HepG2 (cell line): ENCODE measurements at regions not wholly inside any gene's neighbourhood (a gene's known extent, or its start where the extent isn't known, plus 50 kb on each side); places are given as distances from the start of the nearest gene placed in this dataset.

Source experiments
- CTCF ChIP-seq: sonication (generic); formaldehyde crosslinking; IDR thresholded peaks from 2 replicates; pipeline ENCODE4 v1.5.0; 2020; ENCODE audit warnings: mild to moderate bottlenecking, missing genetic modification reagents, moderate library complexity
- ESRRA ChIP-seq: sonication (generic); formaldehyde crosslinking; IDR thresholded peaks from 2 replicates; pipeline ENCODE4 v1.5.1; 2020; ENCODE audit warnings: mild to moderate bottlenecking, low read depth, missing genetic modification reagents
- KDM1A ChIP-seq: IDR thresholded peaks from 2 replicates; pipeline ENCODE4 v1.6.1; 2016; ENCODE audit warnings: missing compliant biosample characterization
- KDM4B ChIP-seq: sonication (generic); formaldehyde crosslinking; IDR thresholded peaks from 2 replicates; pipeline ENCODE4 v1.4.0; 2020; ENCODE audit warnings: missing genetic modification reagents
- MEIS1 ChIP-seq: sonication (generic); formaldehyde crosslinking; IDR thresholded peaks from 2 replicates; pipeline ENCODE4 v1.9.0; 2021; ENCODE audit warnings: mild to moderate bottlenecking, missing genetic modification reagents, moderate library complexity, borderline replicate concordance
- MXD1 ChIP-seq: sonication (generic); formaldehyde crosslinking; IDR thresholded peaks from 2 replicates; pipeline ENCODE4 v1.4.0; 2020; ENCODE audit warnings: mild to moderate bottlenecking, missing genetic modification reagents
- SIN3A ChIP-seq: IDR thresholded peaks from 2 replicates; pipeline ENCODE4 v1.6.1; 2011; ENCODE audit warnings: low read depth, mild to moderate bottlenecking, control low read depth, low read length, borderline replicate concordance
- YY1 ChIP-seq: IDR thresholded peaks from 2 replicates; pipeline ENCODE4 v1.6.1; 2011; ENCODE audit warnings: low read length, low read depth, moderate library complexity, mild to moderate bottlenecking; ENCODE audit not compliant: insufficient read depth, insufficient replicate concordance
- ZNF574 ChIP-seq: sonication (generic); formaldehyde crosslinking; IDR thresholded peaks from 2 replicates; pipeline ENCODE4 v1.4.0; 2020; ENCODE audit warnings: missing genetic modification reagents

- no peak for TF ChIP-seq MEIS1
- no peak for TF ChIP-seq SIN3A
- TF ChIP-seq YY1: no peak
- TF ChIP-seq MXD1 (CRISPR knock-in tag): no peak
- TF ChIP-seq KDM1A: no peak
- TF ChIP-seq KDM4B (CRISPR knock-in tag): no peak
- no peak for TF ChIP-seq CTCF (CRISPR knock-in tag)
- TF ChIP-seq ESRRA (CRISPR knock-in tag): no peak
- TF ChIP-seq ZNF574 (CRISPR knock-in tag): no peak
Measured at GRCh38 chr3:84666468-84666867, 292.3 kb upstream of the CADM2 start.
